H1 (cell line): ENCODE measurements at regions not wholly inside any gene's neighbourhood (a gene's known extent, or its start where the extent isn't known, plus 50 kb on each side); places are given as distances from the start of the nearest gene placed in this dataset.

Experiments
- CTCF ChIA-PET: fragments of 300-600 bp; sonication (Branson Sonifier 250); formaldehyde crosslinking; loops from one replicate; lab custom pipeline; 2021; ENCODE audit not compliant: partially characterized antibody; lab: Charles Lee
- POLR2A ChIA-PET: fragments of 300-600 bp; sonication (Branson Sonifier 250); formaldehyde crosslinking; loops from one replicate; lab custom pipeline; 2021; ENCODE audit warnings: inconsistent platforms; ENCODE audit not compliant: partially characterized antibody; lab: Charles Lee
- DNase-seq, 2 experiments: peaks; one replicate each; pipeline versions ENCODE4 v3.0.0 to v3.0.0-alpha.2; 2010 to 2022; ENCODE audit warnings: low spot score in 2 of 2, low read depth in 1 of 2, mixed read lengths in 1 of 2
- FAIRE-seq: peaks from 2 replicates; lab custom pipeline; 2011; peaks lifted over from hg19 to GRCh38; lab: Jason Lieb, UNC
- H2AFZ ChIP-seq: 2 replicates; pipeline ENCODE4 v1.8.1; 2012; ENCODE audit warnings: low read length, inconsistent platforms
- H2AK5ac ChIP-seq: 2 replicates; pipeline ENCODE4 v1.6.1; 2013; ENCODE audit warnings: low read depth, low read length
- H2BK120ac ChIP-seq: replicated peaks from 2 replicates; pipeline ENCODE3; 2013; ENCODE audit warnings: low read depth, low read length, inconsistent platforms
- H2BK12ac ChIP-seq: 2 replicates; pipeline ENCODE4 v1.6.1; 2013; ENCODE audit warnings: low read depth, low read length
- H2BK15ac ChIP-seq: 2 replicates; pipeline ENCODE4 v1.6.1; 2013; ENCODE audit warnings: low read length
- H2BK20ac ChIP-seq: 2 replicates; pipeline ENCODE4 v1.6.1; 2013; ENCODE audit warnings: low read length
- H2BK5ac ChIP-seq: 2 replicates; pipeline ENCODE4 v1.6.1; 2013; ENCODE audit warnings: low read depth, low read length
- H3K14ac ChIP-seq: 2 replicates; pipeline ENCODE4 v1.6.1; 2013; ENCODE audit warnings: inconsistent platforms; ENCODE audit not compliant: insufficient read length
- H3K18ac ChIP-seq: 2 replicates; pipeline ENCODE4 v1.6.1; 2013; ENCODE audit warnings: low read length; ENCODE audit errors: extremely low read depth
- H3K23ac ChIP-seq: 2 replicates; pipeline ENCODE4 v1.6.1; 2013; ENCODE audit warnings: inconsistent platforms; ENCODE audit not compliant: insufficient read length
- H3K23me2 ChIP-seq: 2 replicates; pipeline ENCODE4 v1.6.1; 2013; ENCODE audit warnings: low read depth, low read length
- H3K27ac ChIP-seq: 2 replicates; pipeline ENCODE4 v1.6.1; 2011; ENCODE audit warnings: low read depth, low read length, inconsistent platforms
- H3K27me3 ChIP-seq, 4 experiments: replicated peaks in 1 of 4; 1 replicate in 1 of 4; 2 replicates in 3 of 4; pipeline versions ENCODE4 v1.6.1 to v1.8.1; 2011 to 2013; ENCODE audit warnings: low read length in 3 of 4, mild to moderate bottlenecking in 3 of 4, inconsistent platforms in 2 of 4, mixed read lengths in 2 of 4, moderate library complexity in 1 of 4; ENCODE audit not compliant: control insufficient read depth in 3 of 4, insufficient read depth in 3 of 4; ENCODE audit errors: extremely low read depth in 1 of 4
- H3K36me3 ChIP-seq, 4 experiments: 2 replicates each; pipeline versions ENCODE4 v1.6.1 to v1.8.1; 2011 to 2013; ENCODE audit warnings: mild to moderate bottlenecking in 4 of 4, low read length in 3 of 4, moderate library complexity in 2 of 4, control low read depth in 1 of 4, inconsistent platforms in 1 of 4; ENCODE audit not compliant: insufficient read depth in 4 of 4, control insufficient read depth in 2 of 4
- H3K4ac ChIP-seq: replicated peaks from 2 replicates; pipeline ENCODE3; 2013; ENCODE audit warnings: low read length, low read depth, mixed read lengths, inconsistent platforms; ENCODE audit not compliant: insufficient read length
- H3K4me1 ChIP-seq, 4 experiments: replicated peaks in 1 of 4; 1 replicate in 1 of 4; 2 replicates in 3 of 4; pipeline versions ENCODE4 v1.6.1 to v1.8.1; 2011 to 2013; ENCODE audit warnings: low read length in 3 of 4, inconsistent platforms in 2 of 4, mixed read lengths in 1 of 4; ENCODE audit not compliant: insufficient read depth in 4 of 4, control insufficient read depth in 3 of 4
- H3K4me2 ChIP-seq, 2 experiments: 2 replicates each; pipeline versions ENCODE4 v1.6.1 to v1.8.1; 2011 to 2013; ENCODE audit warnings: low read depth in 2 of 2, low read length in 2 of 2, control low read depth in 1 of 2, inconsistent platforms in 1 of 2, mild to moderate bottlenecking in 1 of 2; ENCODE audit not compliant: insufficient read depth in 1 of 2
- H3K4me3 ChIP-seq, 4 experiments: fragments of 200-600, 300-600 bp in 1 of 4; sonication (generic), shearing (Covaris generic), sonication (Bioruptor Twin) in 1 of 4; 2 replicates each; pipeline versions ENCODE4 v1.5.1 to v1.8.1; 2011 to 2016; ENCODE audit warnings: low read length in 4 of 4, low read depth in 3 of 4, control low read depth in 2 of 4, inconsistent platforms in 2 of 4, mild to moderate bottlenecking in 2 of 4, mixed read lengths in 1 of 4, moderate library complexity in 1 of 4; ENCODE audit not compliant: insufficient read depth in 2 of 4; ENCODE audit errors: extremely low read depth in 1 of 4
- H3K56ac ChIP-seq: replicated peaks from 2 replicates; pipeline ENCODE3; 2013; ENCODE audit warnings: low read depth, mild to moderate bottlenecking, mixed read lengths, low read length, inconsistent platforms; ENCODE audit not compliant: insufficient read length
- H3K79me1 ChIP-seq: 2 replicates; pipeline ENCODE4 v1.6.1; 2013; ENCODE audit warnings: low read depth, low read length, control low read depth
- H3K79me2 ChIP-seq, 2 experiments: 2 replicates each; pipeline versions ENCODE4 v1.6.1 to v1.8.1; 2012 to 2013; ENCODE audit warnings: low read length in 2 of 2, mild to moderate bottlenecking in 2 of 2, inconsistent platforms in 1 of 2; ENCODE audit not compliant: insufficient read depth in 2 of 2, control insufficient read depth in 1 of 2
- H3K9ac ChIP-seq, 4 experiments: replicated peaks in 1 of 4; 1 replicate in 1 of 4; 2 replicates in 3 of 4; pipeline versions ENCODE4 v1.6.1 to v1.8.1; 2011 to 2013; ENCODE audit warnings: low read depth in 3 of 4, low read length in 3 of 4, control low read depth in 2 of 4, mild to moderate bottlenecking in 2 of 4, moderate library complexity in 2 of 4, inconsistent platforms in 1 of 4; ENCODE audit errors: extremely low read depth in 1 of 4
- H3K9me3 ChIP-seq, 2 experiments: 2 replicates each; pipeline versions ENCODE4 v1.6.1 to v1.8.1; 2012 to 2013; ENCODE audit warnings: mild to moderate bottlenecking in 2 of 2, moderate library complexity in 2 of 2, control low read depth in 1 of 2, inconsistent platforms in 1 of 2, low read depth in 1 of 2, low read length in 1 of 2, mixed read lengths in 1 of 2; ENCODE audit not compliant: insufficient read depth in 2 of 2
- H4K20me1 ChIP-seq, 2 experiments: replicated peaks in 1 of 2; 2 replicates each; pipeline versions ENCODE3 to v1.8.1; 2011 to 2013; ENCODE audit warnings: inconsistent platforms in 2 of 2, low read length in 2 of 2, mild to moderate bottlenecking in 1 of 2; ENCODE audit not compliant: insufficient read depth in 2 of 2, control insufficient read depth in 1 of 2
- H4K5ac ChIP-seq: 2 replicates; pipeline ENCODE4 v1.6.1; 2013; ENCODE audit warnings: low read length, low read depth, mixed read lengths, inconsistent platforms; ENCODE audit not compliant: insufficient read length
- H4K8ac ChIP-seq: 2 replicates; pipeline ENCODE4 v1.8.0; 2013; ENCODE audit warnings: mild to moderate bottlenecking, moderate library complexity, low read length, inconsistent platforms; ENCODE audit not compliant: insufficient read depth; ENCODE audit errors: extremely low read depth
- H4K91ac ChIP-seq: replicated peaks from 2 replicates; pipeline ENCODE3; 2013; ENCODE audit warnings: low read length, mixed read lengths, inconsistent platforms; ENCODE audit not compliant: insufficient read length
- FOSL1 ChIP-seq: IDR thresholded peaks from 2 replicates; pipeline ENCODE4 v1.6.1; 2011; ENCODE audit warnings: mild to moderate bottlenecking, low read depth, low read length, moderate library complexity; ENCODE audit not compliant: insufficient read depth
- GABPA ChIP-seq: IDR thresholded peaks from 2 replicates; pipeline ENCODE4 v1.6.1; 2011; ENCODE audit warnings: mild to moderate bottlenecking, low read length, moderate library complexity, borderline replicate concordance; ENCODE audit not compliant: insufficient read depth
- HDAC2 ChIP-seq, 2 experiments: fragments of 300-600 bp in 1 of 2; sonication (generic) in 1 of 2; IDR thresholded peaks; 2 replicates each; pipeline ENCODE4 v1.6.1; 2011 to 2012; ENCODE audit warnings: low read depth in 2 of 2, low read length in 2 of 2, mild to moderate bottlenecking in 2 of 2, moderate library complexity in 2 of 2, borderline replicate concordance in 1 of 2, inconsistent platforms in 1 of 2
- KDM1A ChIP-seq: fragments of 200-600, 300-600 bp; sonication (generic); IDR thresholded peaks from 2 replicates; pipeline ENCODE4 v1.7.1; 2016; ENCODE audit warnings: mild to moderate bottlenecking, low read length, borderline replicate concordance
- KDM4A ChIP-seq: IDR thresholded peaks from one replicate; pipeline ENCODE4 v1.7.1; 2012; ENCODE audit warnings: low read depth, mild to moderate bottlenecking, moderate library complexity, low read length, inconsistent platforms; ENCODE audit not compliant: severe bottlenecking
- KDM5A ChIP-seq: fragments of 200-600 bp; IDR thresholded peaks from 2 replicates; pipeline ENCODE4 v1.7.1; 2012; ENCODE audit warnings: mild to moderate bottlenecking, low read length, inconsistent platforms, mixed read lengths
- POU5F1 ChIP-seq: IDR thresholded peaks from 2 replicates; pipeline ENCODE4 v1.6.1; 2011; ENCODE audit warnings: low read depth, mild to moderate bottlenecking, low read length, moderate library complexity
- RBBP5 ChIP-seq: IDR thresholded peaks from 2 replicates; pipeline ENCODE4 v1.7.1; 2012; ENCODE audit warnings: low read depth, mild to moderate bottlenecking, inconsistent platforms, low read length, moderate library complexity, borderline replicate concordance
- RFX5 ChIP-seq: IDR thresholded peaks from 2 replicates; pipeline ENCODE4 v1.6.1; 2011; ENCODE audit warnings: low read depth, low read length, improper control_type of control experiment, borderline replicate concordance
- RXRA ChIP-seq: IDR thresholded peaks from 2 replicates; pipeline ENCODE4 v1.6.1; 2011; ENCODE audit warnings: low read depth, mild to moderate bottlenecking, low read length, moderate library complexity; ENCODE audit not compliant: insufficient read depth
- SIRT6 ChIP-seq: IDR thresholded peaks from one replicate; pipeline ENCODE4 v1.7.1; 2012; ENCODE audit warnings: low read length, inconsistent platforms
- SUZ12 ChIP-seq: fragments of 200-600 bp; sonication (generic); IDR thresholded peaks from 2 replicates; pipeline ENCODE4 v1.6.1; 2012; ENCODE audit warnings: mild to moderate bottlenecking, inconsistent platforms, low read length, moderate library complexity, mixed read lengths
- TBP ChIP-seq: IDR thresholded peaks from 2 replicates; pipeline ENCODE4 v1.6.1; 2011; ENCODE audit warnings: low read depth, low read length, improper control_type of control experiment
- TCF12 ChIP-seq: IDR thresholded peaks from 2 replicates; pipeline ENCODE4 v1.6.1; 2011; ENCODE audit warnings: low read depth, mild to moderate bottlenecking, low read length
- WGBS, 2 experiments: shearing (Covaris generic) in 1 of 2; methylation state at CpG; one replicate each; pipeline versions ENCODE4 v1.1.6 to v1.1.7; 2013 to 2015; ENCODE audit warnings: low lambda C conversion rate in 2 of 2, mixed read lengths in 2 of 2, inconsistent platforms in 1 of 2, low coverage in 1 of 2, missing lambda C conversion rate in 1 of 2; ENCODE audit not compliant: insufficient replicate concordance in 2 of 2, insufficient coverage in 1 of 2, insufficient read length in 1 of 2; ENCODE audit errors: extremely low coverage in 1 of 2, missing lambda C conversion rate in 1 of 2; 5-methylcytosine and 5-hydroxymethylcytosine counted together
- TF ChIP-seq, protein P1 (sequence below): IDR thresholded peaks from 2 replicates; pipeline ENCODE4 v1.6.1; 2012; ENCODE audit warnings: inconsistent platforms

DNA sequence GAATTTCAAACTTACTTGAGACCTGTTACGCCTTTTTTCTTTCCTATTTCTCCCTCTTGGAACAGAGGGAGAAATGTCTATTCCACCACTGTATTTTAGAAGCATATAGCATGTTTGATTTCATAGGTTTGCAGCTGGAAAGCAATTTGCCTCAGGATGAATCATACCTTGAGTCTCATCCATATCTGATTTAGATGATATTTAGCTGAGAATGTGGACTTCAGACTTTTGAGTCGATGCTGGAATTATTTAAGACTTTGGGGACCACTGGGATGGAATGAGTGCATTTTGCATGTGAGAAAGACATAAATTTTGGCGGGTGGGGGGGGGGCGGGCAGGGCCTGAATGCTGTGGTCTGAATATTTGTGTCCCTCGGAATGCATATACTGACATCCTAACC, 67.3 kb upstream of the FOXN2 start:
- no peak overlapping the region for H3K4me2 ChIP-seq
- H3K36me3 ChIP-seq = no peaks in the 10 kb centered on the region
- no peak overlapping the region for H4K91ac ChIP-seq
- H3K4ac ChIP-seq = no peak overlapping the region
- no peak overlapping the region for H2BK12ac ChIP-seq
- H2BK15ac ChIP-seq = no peak overlapping the region
- no peak overlapping the region for H2AK5ac ChIP-seq
- H3K9ac ChIP-seq = no peak overlapping the region
- no peaks in the 10 kb centered on the region for H3K23me2 ChIP-seq
- FAIRE-seq (no peak), DNase-seq (no peak)
- ChIA-PET POLR2A (no interaction called here), CTCF (no interaction called here)
- H3K27ac ChIP-seq = no peak overlapping the region
- H3K79me2 ChIP-seq = no peaks in the 10 kb centered on the region
- no peaks in the 10 kb centered on the region for H3K27me3 ChIP-seq
- H3K79me1 ChIP-seq = no peaks in the 10 kb centered on the region
- no peak overlapping the region for H2BK20ac ChIP-seq
- WGBS, 2 experiments = 86% methylated on average over 5 of the region's 5 CpGs; no CpG with 5 or more reads in 1 of the 2 experiments
- H2BK5ac ChIP-seq = no peak overlapping the region
- no peak overlapping the region for H3K14ac ChIP-seq
- H3K4me3 ChIP-seq = no peak overlapping the region
- H2AFZ ChIP-seq = no peak overlapping the region
- no peaks in the 10 kb centered on the region for H3K9me3 ChIP-seq
- peaks cover 0 to 4% (median 0%) of the 10 kb centered on the region in 4 experiments; a peak in 3 of 7 replicates for H3K4me1 ChIP-seq
- no peak overlapping the region for H4K8ac ChIP-seq
- H3K18ac ChIP-seq = no peak overlapping the region
- H2BK120ac ChIP-seq = no peak overlapping the region
- no peaks in the 10 kb centered on the region for H4K20me1 ChIP-seq
- no peak overlapping the region for H4K5ac ChIP-seq
- no peak overlapping the region for H3K56ac ChIP-seq
- H3K23ac ChIP-seq = no peak overlapping the region
- TF ChIP-seq SIRT6 (no peak), RFX5 (no peak), POU5F1 (no peak), KDM1A (no peak), KDM5A (no peak), SUZ12 (no peak), TBP (no peak), GABPA (no peak), KDM4A (no peak), HDAC2 (IDR thresholded peaks at IDR 0.05; ENCODE audit: borderline replicate concordance in 1 of 2, low read depth in 2 of 2, low read length in 2 of 2) (no peak), TCF12 (no peak), RXRA (no peak), RBBP5 (no peak), FOSL1 (no peak)
- TF ChIP-seq, protein P1, sequence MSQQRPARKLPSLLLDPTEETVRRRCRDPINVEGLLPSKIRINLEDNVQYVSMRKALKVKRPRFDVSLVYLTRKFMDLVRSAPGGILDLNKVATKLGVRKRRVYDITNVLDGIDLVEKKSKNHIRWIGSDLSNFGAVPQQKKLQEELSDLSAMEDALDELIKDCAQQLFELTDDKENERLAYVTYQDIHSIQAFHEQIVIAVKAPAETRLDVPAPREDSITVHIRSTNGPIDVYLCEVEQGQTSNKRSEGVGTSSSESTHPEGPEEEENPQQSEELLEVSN = no peak
